ENCODE measurements at regions not wholly inside any gene's neighbourhood (a gene's known extent, or its start where the extent isn't known, plus 50 kb on each side); places are given as distances from the start of the nearest gene placed in this dataset.

GRCh38 chr5:25567881-25568280 is 923.1 kb upstream of the CDH10 start (continued):
- TF ChIP-seq CHD7 (IDR thresholded peaks at IDR 0.05; ENCODE audit: insufficient replicate concordance, low read length) (peak; percentile 78), E2F6 (IDR thresholded peaks at IDR 0.05) (no peak)

All from H1 (cell line).